K562 (cell line): ENCODE measurements at regions not wholly inside any gene's neighbourhood (a gene's known extent, or its start where the extent isn't known, plus 50 kb on each side); places are given as distances from the start of the nearest gene placed in this dataset.

Experiments
- ARID2 ChIP-seq: fragments of 450-650 bp; IDR thresholded peaks from 2 replicates; pipeline ENCODE4 v1.6.1; 2017; ENCODE audit warnings: antibody characterized with exemption, mild to moderate bottlenecking
- CBX8 ChIP-seq: fragments of 200-600 bp; sonication (generic); IDR thresholded peaks from 2 replicates; pipeline ENCODE4 v1.6.1; 2012; ENCODE audit warnings: borderline replicate concordance, mixed run types, low read depth, mild to moderate bottlenecking, moderate library complexity, mixed read lengths, low read length, control low read depth, inconsistent platforms; ENCODE audit not compliant: poor library complexity, severe bottlenecking; ENCODE audit errors: extremely low read depth
- CHCHD3 ChIP-seq: fragments of 250-450 bp; sonication (Bioruptor Pico); IDR thresholded peaks from 2 replicates; pipeline ENCODE4 v2.1.2; 2022; ENCODE audit warnings: mild to moderate bottlenecking
- EWSR1 ChIP-seq: fragments of 450-650 bp; IDR thresholded peaks from 2 replicates; pipeline ENCODE4 v1.6.1; 2018; ENCODE audit warnings: borderline replicate concordance, mild to moderate bottlenecking, low read depth, moderate library complexity; ENCODE audit not compliant: partially characterized antibody
- GATAD2B ChIP-seq: fragments of 450-650 bp; IDR thresholded peaks from 2 replicates; pipeline ENCODE4 v1.6.1; 2017; ENCODE audit warnings: mild to moderate bottlenecking, borderline replicate concordance
- HCFC1 ChIP-seq: IDR thresholded peaks from 2 replicates; pipeline ENCODE4 v1.6.1; 2012; ENCODE audit warnings: low read depth, low read length, improper control_type of control experiment
- LCOR ChIP-seq: sonication (generic); formaldehyde crosslinking; IDR thresholded peaks from 2 replicates; pipeline ENCODE4 v1.8.0; 2022; ENCODE audit warnings: mild to moderate bottlenecking, missing genetic modification reagents
- MITF ChIP-seq: IDR thresholded peaks from 2 replicates; pipeline ENCODE4 v1.6.1; 2014; ENCODE audit warnings: antibody characterized with exemption
- NEUROD1 ChIP-seq: fragments of 150-350 bp; IDR thresholded peaks from 2 replicates; pipeline ENCODE4 v1.6.1; 2014; ENCODE audit warnings: borderline replicate concordance, low read length, low read depth; ENCODE audit not compliant: partially characterized antibody
- PHF21A ChIP-seq: fragments of 450-650 bp; IDR thresholded peaks from 2 replicates; pipeline ENCODE4 v1.6.1; 2017; ENCODE audit warnings: low read depth, borderline replicate concordance
- PTTG1 ChIP-seq: fragments of 450-650 bp; IDR thresholded peaks from 2 replicates; pipeline ENCODE4 v1.6.1; 2016; ENCODE audit warnings: low read depth, mild to moderate bottlenecking, missing genetic modification characterization, missing compliant biosample characterization
- RBFOX2 ChIP-seq: fragments of 200-400 bp; formaldehyde crosslinking; IDR thresholded peaks from 2 replicates; pipeline ENCODE4 v1.6.1; 2017; ENCODE audit warnings: low read depth, mild to moderate bottlenecking, low read length, moderate library complexity
- SIRT6 ChIP-seq: IDR thresholded peaks from one replicate; pipeline ENCODE4 v1.6.1; 2012; ENCODE audit warnings: low read depth, mild to moderate bottlenecking, control low read depth, inconsistent platforms, low read length, moderate library complexity
- SMARCE1 ChIP-seq: fragments of 450-650 bp; IDR thresholded peaks from 2 replicates; pipeline ENCODE4 v1.7.1; 2016; ENCODE audit warnings: mild to moderate bottlenecking
- THAP12 ChIP-seq: fragments of 250-450 bp; sonication (Bioruptor Pico); IDR thresholded peaks from 2 replicates; pipeline ENCODE4 v1.9.0; 2021; ENCODE audit warnings: mild to moderate bottlenecking, inconsistent platforms
- THAP7 ChIP-seq: fragments of 250-450 bp; sonication (Bioruptor Pico); IDR thresholded peaks from 2 replicates; pipeline ENCODE4 v1.5.0; 2021
- XRCC3 ChIP-seq: fragments of 450-650 bp; IDR thresholded peaks from 2 replicates; pipeline ENCODE4 v1.6.1; 2017; ENCODE audit warnings: mild to moderate bottlenecking, moderate library complexity
- XRCC5 ChIP-seq: fragments of 200-400 bp; formaldehyde crosslinking; IDR thresholded peaks from 2 replicates; pipeline ENCODE4 v1.6.1; 2017; ENCODE audit warnings: low read depth, mild to moderate bottlenecking, low read length
- ZBTB12 ChIP-seq: fragments of 250-450 bp; sonication (Bioruptor Pico); IDR thresholded peaks from 2 replicates; pipeline ENCODE4 v1.4.0; 2020
- ZNF431 ChIP-seq: sonication (generic); formaldehyde crosslinking; IDR thresholded peaks from 2 replicates; pipeline ENCODE4 v1.8.0; 2022; ENCODE audit warnings: mild to moderate bottlenecking, missing genetic modification reagents
- ZNF592 ChIP-seq: fragments of 450-650 bp; IDR thresholded peaks from 2 replicates; pipeline ENCODE4 v1.6.1; 2017; ENCODE audit warnings: antibody characterized with exemption, mild to moderate bottlenecking

- no peak for TF ChIP-seq MITF
- TF ChIP-seq SMARCE1: no peak
- TF ChIP-seq GATAD2B: no peak
- TF ChIP-seq THAP12 (CRISPR knock-in tag): no peak
- no peak for TF ChIP-seq ARID2
- no peak for TF ChIP-seq HCFC1
- no peak for TF ChIP-seq THAP7
- no peak for TF ChIP-seq NEUROD1
- TF ChIP-seq ZNF592: peak; percentile 91
- TF ChIP-seq CBX8: no peak
- no peak for TF ChIP-seq PHF21A
- TF ChIP-seq CHCHD3: no peak
- TF ChIP-seq EWSR1: no peak
- TF ChIP-seq RBFOX2: no peak
- TF ChIP-seq XRCC5: no peak
- no peak for TF ChIP-seq ZBTB12 (CRISPR knock-in tag)
- TF ChIP-seq LCOR: no peak
- no peak for TF ChIP-seq ZNF431
- TF ChIP-seq PTTG1: peak; percentile 83
- no peak for TF ChIP-seq SIRT6
- no peak for TF ChIP-seq XRCC3
These were observed 63.6 kb upstream of the FLT1 start (continued) for GRCh38 chr13:28558567-28558966.
